ENCODE measurements at regions not wholly inside any gene's neighbourhood (a gene's known extent, or its start where the extent isn't known, plus 50 kb on each side); places are given as distances from the start of the nearest gene placed in this dataset.

GRCh38 chr4:124997124-124997523, 284.6 kb upstream of the ANKRD50 start:
- no peak for TF ChIP-seq POLR2A (IDR thresholded peaks at IDR 0.05)
- TF ChIP-seq, protein P1, sequence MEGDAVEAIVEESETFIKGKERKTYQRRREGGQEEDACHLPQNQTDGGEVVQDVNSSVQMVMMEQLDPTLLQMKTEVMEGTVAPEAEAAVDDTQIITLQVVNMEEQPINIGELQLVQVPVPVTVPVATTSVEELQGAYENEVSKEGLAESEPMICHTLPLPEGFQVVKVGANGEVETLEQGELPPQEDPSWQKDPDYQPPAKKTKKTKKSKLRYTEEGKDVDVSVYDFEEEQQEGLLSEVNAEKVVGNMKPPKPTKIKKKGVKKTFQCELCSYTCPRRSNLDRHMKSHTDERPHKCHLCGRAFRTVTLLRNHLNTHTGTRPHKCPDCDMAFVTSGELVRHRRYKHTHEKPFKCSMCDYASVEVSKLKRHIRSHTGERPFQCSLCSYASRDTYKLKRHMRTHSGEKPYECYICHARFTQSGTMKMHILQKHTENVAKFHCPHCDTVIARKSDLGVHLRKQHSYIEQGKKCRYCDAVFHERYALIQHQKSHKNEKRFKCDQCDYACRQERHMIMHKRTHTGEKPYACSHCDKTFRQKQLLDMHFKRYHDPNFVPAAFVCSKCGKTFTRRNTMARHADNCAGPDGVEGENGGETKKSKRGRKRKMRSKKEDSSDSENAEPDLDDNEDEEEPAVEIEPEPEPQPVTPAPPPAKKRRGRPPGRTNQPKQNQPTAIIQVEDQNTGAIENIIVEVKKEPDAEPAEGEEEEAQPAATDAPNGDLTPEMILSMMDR (IDR thresholded peaks at IDR 0.05) = no peak
